Spinal cord (tissue), 9 donors: ENCODE measurements at regions not wholly inside any gene's neighbourhood (a gene's known extent, or its start where the extent isn't known, plus 50 kb on each side); places are given as distances from the start of the nearest gene placed in this dataset.
"Not testable (repeated sequence)": the region's sequence is repeated elsewhere in the genome, so short reads cannot be mapped to it uniquely, and the experiment has no call there.

Source experiments
- DNase-seq, 6 donors: peaks; one replicate each; pipeline versions ENCODE4 v3.0.0 to v3.0.0-alpha.2; 2013 to 2015; ENCODE audit warnings: low spot score in 6 of 6, low read depth in 4 of 6
- H3K27ac ChIP-seq: one replicate; pipeline ENCODE4 v1.5.1; 2013; ENCODE audit warnings: low read depth, low read length, control low read depth
- H3K27me3 ChIP-seq: one replicate; pipeline ENCODE4 v1.6.1; 2013; ENCODE audit warnings: low read length; ENCODE audit not compliant: control insufficient read depth, insufficient read depth
- H3K36me3 ChIP-seq: one replicate; pipeline ENCODE4 v1.6.1; 2013; ENCODE audit warnings: low read length; ENCODE audit not compliant: control insufficient read depth, insufficient read depth
- H3K4me1 ChIP-seq: one replicate; pipeline ENCODE4 v1.6.1; 2013; ENCODE audit warnings: low read length; ENCODE audit not compliant: control insufficient read depth, insufficient read depth
- H3K4me3 ChIP-seq: one replicate; pipeline ENCODE4 v1.5.1; 2013; ENCODE audit warnings: low read depth, low read length, control low read depth
- H3K9me3 ChIP-seq: one replicate; pipeline ENCODE4 v1.6.1; 2013; ENCODE audit warnings: low read length; ENCODE audit not compliant: control insufficient read depth, insufficient read depth
- WGBS: methylation state at CpG from one replicate; pipeline ENCODE4 v1.1.5; 2013; ENCODE audit warnings: missing lambda C conversion rate; ENCODE audit not compliant: insufficient coverage; 5-methylcytosine and 5-hydroxymethylcytosine counted together
- donor health status: healthy.

- H3K36me3 ChIP-seq, H3K27me3 ChIP-seq, H3K4me3 ChIP-seq, H3K9me3 ChIP-seq, H3K27ac ChIP-seq, DNase-seq, H3K4me1 ChIP-seq: not testable (repeated sequence)
- 96% methylated on average over 42 of the region's 47 CpGs for WGBS
These were observed 114.0 kb downstream of the GPX5 start for GRCh38 chr6:28639445-28640290.

GRCh38 chr6:28643017-28643740 is 117.5 kb downstream of the GPX5 start:
- Histone ChIP-seq H3K4me1 (no peaks in the 10 kb centered on the region), H3K27me3 (peaks cover 2% of the 10 kb centered on the region), H3K36me3 (no peaks in the 10 kb centered on the region), H3K4me3 (no peak overlapping the region), H3K27ac (no peak overlapping the region), H3K9me3 (no peaks in the 10 kb centered on the region)
- WGBS = 10% methylated on average over 5 of the region's 9 CpGs
- peak in 3 of 6 donors; percentile 27 to 80 (median 49) for DNase-seq

DNA sequence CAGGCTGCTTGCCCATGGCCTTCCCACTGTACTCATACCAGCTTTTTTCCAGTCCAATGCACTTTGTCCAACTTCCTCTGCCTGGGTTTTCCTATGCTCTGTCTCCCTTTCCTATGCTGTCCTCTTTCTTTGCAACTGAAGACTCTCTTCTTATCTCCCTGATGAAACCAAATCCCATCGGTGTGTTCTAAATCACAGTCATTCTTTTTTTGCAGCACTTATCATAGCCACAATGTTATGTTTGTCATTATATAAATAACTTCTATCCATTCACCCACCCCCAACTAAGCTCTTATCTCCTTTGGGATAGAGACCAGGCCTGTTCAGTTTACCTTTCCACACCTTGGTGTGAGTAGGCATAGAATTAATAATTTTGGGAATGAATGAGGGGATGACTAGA is 121.0 kb downstream of the GPX5 start:
- no peak for DNase-seq
- no peaks in the 10 kb centered on the region for H3K36me3 ChIP-seq
- H3K27ac ChIP-seq = no peak overlapping the region
- peaks cover 2% of the 10 kb centered on the region for H3K27me3 ChIP-seq
- WGBS = no CpG with 5 or more reads among the region's 1 CpG
- no peaks in the 10 kb centered on the region for H3K4me1 ChIP-seq
- H3K4me3 ChIP-seq = no peak overlapping the region
- H3K9me3 ChIP-seq = no peaks in the 10 kb centered on the region

GRCh38 chr6:28648035-28648877 is 122.6 kb downstream of the GPX5 start:
- peak in 5 of 6 donors; percentile 80 to 96 (median 83) for DNase-seq
- Histone ChIP-seq H3K36me3 (no peaks in the 10 kb centered on the region), H3K27ac (peak overlapping the region; percentile 74), H3K9me3 (no peaks in the 10 kb centered on the region), H3K4me3 (peak overlapping the region; percentile 68), H3K27me3 (peaks cover 2% of the 10 kb centered on the region), H3K4me1 (no peaks in the 10 kb centered on the region)
- WGBS = 0% methylated on average over 18 of the region's 27 CpGs

DNA sequence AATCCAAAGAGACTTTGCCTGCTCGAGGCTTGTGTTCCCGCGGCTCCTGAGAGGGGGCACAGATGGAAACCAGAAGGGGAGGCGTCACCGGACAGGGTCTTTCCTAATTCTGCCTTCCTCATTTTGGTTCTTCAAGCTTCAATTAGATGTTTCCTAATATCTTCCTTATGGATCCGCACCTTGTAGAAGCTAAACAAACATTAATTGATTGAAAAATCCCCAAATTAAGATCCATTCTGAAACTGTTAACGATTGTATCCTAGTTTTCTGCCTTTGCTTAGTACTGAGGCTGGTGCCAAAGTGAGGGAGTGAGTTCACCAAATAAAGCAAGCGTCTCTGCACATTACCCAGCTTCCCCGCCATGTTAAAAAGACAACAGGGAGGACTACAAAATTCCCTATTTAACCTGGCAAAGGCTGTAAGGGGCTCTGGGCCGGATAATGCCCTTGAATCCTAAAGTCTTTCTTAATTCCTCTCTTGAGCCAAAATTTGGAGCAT is 123.2 kb downstream of the GPX5 start:
- H3K36me3 ChIP-seq = no peaks in the 10 kb centered on the region
- peak overlapping the region; percentile 68 for H3K4me3 ChIP-seq
- no peaks in the 10 kb centered on the region for H3K4me1 ChIP-seq
- peak in 2 of 6 donors; percentile 30 to 70 for DNase-seq
- H3K27ac ChIP-seq = peak overlapping the region; percentile 74
- 0% methylated on average over 6 of the region's 10 CpGs for WGBS
- no peaks in the 10 kb centered on the region for H3K9me3 ChIP-seq
- peaks cover 2% of the 10 kb centered on the region for H3K27me3 ChIP-seq

- no peak overlapping the region for H3K27ac ChIP-seq
- H3K27me3 ChIP-seq = no peaks in the 10 kb centered on the region
- no peak for DNase-seq
- H3K4me3 ChIP-seq = no peak overlapping the region
- WGBS = 100% methylated on average over 1 of the region's 6 CpGs
- H3K36me3 ChIP-seq = no peaks in the 10 kb centered on the region
- H3K4me1 ChIP-seq = no peaks in the 10 kb centered on the region
- H3K9me3 ChIP-seq = no peaks in the 10 kb centered on the region
These were observed 125.5 kb downstream of the GPX5 start for GRCh38 chr6:28651161-28651560.

GRCh38 chr6:28653876-28654275 is 128.2 kb downstream of the GPX5 start:
- Histone ChIP-seq H3K27me3 (peaks cover 5% of the 10 kb centered on the region), H3K4me3 (no peak overlapping the region), H3K4me1 (no peaks in the 10 kb centered on the region), H3K36me3 (no peaks in the 10 kb centered on the region), H3K9me3 (no peaks in the 10 kb centered on the region), H3K27ac (no peak overlapping the region)
- no peak for DNase-seq
- 97% methylated on average over 2 of the region's 4 CpGs for WGBS

DNA sequence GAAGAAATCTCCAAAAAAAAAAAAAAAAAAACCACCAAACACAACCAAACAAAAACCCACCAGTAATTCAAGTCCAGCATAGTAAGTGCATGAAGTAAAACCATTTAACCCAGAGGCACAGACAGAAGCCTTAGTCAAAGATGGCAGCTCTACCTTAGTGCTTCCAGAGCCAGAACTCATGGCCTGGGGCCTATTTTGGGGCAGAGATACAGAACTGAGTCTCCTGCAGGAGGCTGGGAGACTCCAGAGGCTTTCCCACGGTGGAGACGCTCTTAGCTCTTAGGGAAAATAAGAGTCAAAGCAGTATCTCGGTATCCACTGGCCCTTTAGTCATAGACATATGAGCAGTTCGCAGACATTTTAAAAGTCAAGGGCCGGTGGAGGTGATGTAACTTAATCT is 129.5 kb downstream of the GPX5 start:
- no peak for DNase-seq
- no peaks in the 10 kb centered on the region for H3K9me3 ChIP-seq
- 83% methylated on average over 4 of the region's 5 CpGs for WGBS
- H3K27ac ChIP-seq = no peak overlapping the region
- peaks cover 5% of the 10 kb centered on the region for H3K27me3 ChIP-seq
- no peak overlapping the region for H3K4me3 ChIP-seq
- H3K36me3 ChIP-seq = no peaks in the 10 kb centered on the region
- H3K4me1 ChIP-seq = no peaks in the 10 kb centered on the region

GRCh38 chr6:28656715-28657114 is 131.0 kb downstream of the GPX5 start:
- H3K4me3 ChIP-seq = peak overlapping the region; percentile 55
- peaks cover 5% of the 10 kb centered on the region for H3K27me3 ChIP-seq
- whole genome bisulfite sequencing = no CpG with 5 or more reads among the region's 3 CpGs
- no peaks in the 10 kb centered on the region for H3K4me1 ChIP-seq
- H3K9me3 ChIP-seq = no peaks in the 10 kb centered on the region
- DNase-seq = no peak
- H3K27ac ChIP-seq = no peak overlapping the region
- H3K36me3 ChIP-seq = no peaks in the 10 kb centered on the region
